BLaER1 treated with 17β-estradiol and CSF1 and Interleukin-3, amounts not matched to agents 10 nM and 100 nM (cell line): ENCODE measurements at regions not wholly inside any gene's neighbourhood (a gene's known extent, or its start where the extent isn't known, plus 50 kb on each side); places are given as distances from the start of the nearest gene placed in this dataset.

Experiments used
- H3K27ac ChIP-seq, 11 experiments: shearing (Covaris generic); formaldehyde crosslinking; 2 replicates each; pipeline ENCODE4 v1.8.1; 2022
- H3K27me3 ChIP-seq, 11 experiments: shearing (Covaris generic); formaldehyde crosslinking; 2 replicates each; pipeline ENCODE4 v1.8.1; 2022
- H3K36me3 ChIP-seq, 11 experiments: shearing (Covaris generic); formaldehyde crosslinking; 2 replicates each; pipeline ENCODE4 v1.8.1; 2022
- H3K4me1 ChIP-seq, 10 experiments: shearing (Covaris generic); formaldehyde crosslinking; 2 replicates each; pipeline ENCODE4 v1.8.1; 2022
- H3K4me2 ChIP-seq, 11 experiments: shearing (Covaris generic); formaldehyde crosslinking; 2 replicates each; pipeline ENCODE4 v1.8.1; 2022
- H3K4me3 ChIP-seq, 10 experiments: shearing (Covaris generic); formaldehyde crosslinking; 2 replicates each; pipeline ENCODE4 v1.8.1; 2022
- H3K9ac ChIP-seq, 11 experiments: shearing (Covaris generic); formaldehyde crosslinking; 2 replicates each; pipeline ENCODE4 v1.8.1; 2022
- H3K9me3 ChIP-seq, 11 experiments: shearing (Covaris generic); formaldehyde crosslinking; replicated peaks in 1 of 11; 2 replicates each; pipeline ENCODE4 v1.8.1; 2022
- H4K20me1 ChIP-seq, 11 experiments: shearing (Covaris generic); formaldehyde crosslinking; 2 replicates each; pipeline ENCODE4 v1.8.1; 2022
- Cebpa-rat ChIP-seq, 11 experiments: shearing (Covaris generic); IDR thresholded peaks; 2 replicates each; pipeline ENCODE4 v1.8.1; 2022

- H3K9ac ChIP-seq: no peak overlapping the region
- peaks cover 0 to 6% (median 0%) of the 10 kb centered on the region in 11 experiments; a peak in 1 of 22 replicates for H3K9me3 ChIP-seq
- H3K4me2 ChIP-seq: no peak overlapping the region
- H3K4me3 ChIP-seq: no peak overlapping the region
- no peaks in the 10 kb centered on the region for H3K27me3 ChIP-seq
- no peaks in the 10 kb centered on the region for H4K20me1 ChIP-seq
- no peak overlapping the region for H3K27ac ChIP-seq
- no peaks in the 10 kb centered on the region for H3K4me1 ChIP-seq
- H3K36me3 ChIP-seq: no peaks in the 10 kb centered on the region
- TF ChIP-seq Cebpa-rat (IDR thresholded peaks at IDR 0.05): no peak
These were observed 104.4 kb upstream of the ESX1 start for GRCh38 chrX:104359124-104359523.

- Histone ChIP-seq H3K27ac (peak overlapping the region in 5 of 11 experiments; percentile 6 to 70 (median 48); a peak in 9 of 22 replicates), H3K4me3 (no peak overlapping the region), H3K4me2 (peak overlapping the region in 6 of 11 experiments; percentile 20 to 72 (median 50); a peak in 10 of 22 replicates), H3K9me3 (no peaks in the 10 kb centered on the region), H3K36me3 (no peaks in the 10 kb centered on the region), H3K27me3 (no peaks in the 10 kb centered on the region), H3K4me1 (peaks cover 0 to 23% (median 5%) of the 10 kb centered on the region in 10 experiments; a peak in 9 of 20 replicates), H3K9ac (peak overlapping the region in 1 of 11 experiments; percentile 23; a peak in 1 of 22 replicates), H4K20me1 (no peaks in the 10 kb centered on the region)
- 0 out of 22 replicates have a peak, but pooled peaks of 1 of the 11 experiments have one; percentile 31 for TF ChIP-seq Cebpa-rat (IDR thresholded peaks at IDR 0.05)
These were observed 96.5 kb upstream of the ESX1 start for GRCh38 chrX:104351173-104351769.

GRCh38 chrX:104347860-104348259 lies 93.1 kb upstream of the ESX1 start:
- no peaks in the 10 kb centered on the region for H3K27me3 ChIP-seq
- no peak for TF ChIP-seq Cebpa-rat (IDR thresholded peaks at IDR 0.05)
- no peak overlapping the region for H3K9ac ChIP-seq
- H4K20me1 ChIP-seq: no peaks in the 10 kb centered on the region
- no peaks in the 10 kb centered on the region for H3K36me3 ChIP-seq
- no peaks in the 10 kb centered on the region for H3K9me3 ChIP-seq
- H3K27ac ChIP-seq: no peak overlapping the region
- H3K4me1 ChIP-seq: peaks cover 0 to 23% (median 5%) of the 10 kb centered on the region in 10 experiments; a peak in 9 of 20 replicates
- no peak overlapping the region for H3K4me3 ChIP-seq
- no peak overlapping the region for H3K4me2 ChIP-seq

- Histone ChIP-seq H3K27ac (peak overlapping the region in 2 of 11 experiments; percentile 40 to 56; a peak in 3 of 22 replicates), H3K27me3 (no peaks in the 10 kb centered on the region), H4K20me1 (no peaks in the 10 kb centered on the region), H3K9ac (no peak overlapping the region), H3K4me1 (no peaks in the 10 kb centered on the region), H3K36me3 (no peaks in the 10 kb centered on the region), H3K9me3 (no peaks in the 10 kb centered on the region), H3K4me3 (no peak overlapping the region), H3K4me2 (no peak overlapping the region)
- no peak for TF ChIP-seq Cebpa-rat (IDR thresholded peaks at IDR 0.05)
These were observed 88.8 kb upstream of the ESX1 start for GRCh38 chrX:104343428-104344129.

- TF ChIP-seq Cebpa-rat (IDR thresholded peaks at IDR 0.05): no peak
- Histone ChIP-seq H4K20me1 (no peaks in the 10 kb centered on the region), H3K9me3 (no peaks in the 10 kb centered on the region), H3K27ac (no peak overlapping the region), H3K4me3 (no peak overlapping the region), H3K36me3 (no peaks in the 10 kb centered on the region), H3K9ac (no peak overlapping the region), H3K27me3 (no peaks in the 10 kb centered on the region), H3K4me2 (no peak overlapping the region), H3K4me1 (no peaks in the 10 kb centered on the region)
These were observed 87.3 kb upstream of the ESX1 start for GRCh38 chrX:104342065-104342464.

- Histone ChIP-seq H3K9me3 (no peaks in the 10 kb centered on the region), H3K4me3 (no peak overlapping the region), H3K4me1 (no peaks in the 10 kb centered on the region), H3K27me3 (no peaks in the 10 kb centered on the region), H3K9ac (no peak overlapping the region), H3K4me2 (no peak overlapping the region), H3K27ac (no peak overlapping the region), H4K20me1 (no peaks in the 10 kb centered on the region), H3K36me3 (no peaks in the 10 kb centered on the region)
- TF ChIP-seq Cebpa-rat (IDR thresholded peaks at IDR 0.05): no peak
These were observed 81.0 kb upstream of the ESX1 start for GRCh38 chrX:104335756-104336155.

- Histone ChIP-seq H3K9me3 (no peaks in the 10 kb centered on the region), H3K27me3 (no peaks in the 10 kb centered on the region), H4K20me1 (no peaks in the 10 kb centered on the region), H3K36me3 (no peaks in the 10 kb centered on the region), H3K27ac (no peak overlapping the region), H3K4me3 (no peak overlapping the region), H3K9ac (no peak overlapping the region), H3K4me1 (no peaks in the 10 kb centered on the region), H3K4me2 (no peak overlapping the region)
- no peak for TF ChIP-seq Cebpa-rat (IDR thresholded peaks at IDR 0.05)
These were observed 80.2 kb upstream of the ESX1 start for GRCh38 chrX:104334971-104335370.

- no peaks in the 10 kb centered on the region for H3K9me3 ChIP-seq
- no peaks in the 10 kb centered on the region for H3K27me3 ChIP-seq
- H4K20me1 ChIP-seq: no peaks in the 10 kb centered on the region
- no peak overlapping the region for H3K27ac ChIP-seq
- no peak overlapping the region for H3K9ac ChIP-seq
- H3K4me1 ChIP-seq: no peaks in the 10 kb centered on the region
- H3K4me2 ChIP-seq: no peak overlapping the region
- H3K4me3 ChIP-seq: no peak overlapping the region
- H3K36me3 ChIP-seq: no peaks in the 10 kb centered on the region
- no peak for TF ChIP-seq Cebpa-rat (IDR thresholded peaks at IDR 0.05)
These were observed 76.2 kb upstream of the ESX1 start for GRCh38 chrX:104330966-104331365.

GRCh38 chrX:104329731-104330130 lies 75.0 kb upstream of the ESX1 start:
- H3K36me3 ChIP-seq: no peaks in the 10 kb centered on the region
- no peaks in the 10 kb centered on the region for H4K20me1 ChIP-seq
- H3K4me2 ChIP-seq: no peak overlapping the region
- no peaks in the 10 kb centered on the region for H3K27me3 ChIP-seq
- H3K27ac ChIP-seq: no peak overlapping the region
- TF ChIP-seq Cebpa-rat (IDR thresholded peaks at IDR 0.05): no peak
- H3K9ac ChIP-seq: no peak overlapping the region
- peaks cover 0 to 7% (median under 1%) of the 10 kb centered on the region in 10 experiments; a peak in 8 of 20 replicates for H3K4me1 ChIP-seq
- no peaks in the 10 kb centered on the region for H3K9me3 ChIP-seq
- no peak overlapping the region for H3K4me3 ChIP-seq

GRCh38 chrX:104325213-104325585 lies 70.5 kb upstream of the ESX1 start:
- H3K27ac ChIP-seq: no peak overlapping the region
- no peak overlapping the region for H3K9ac ChIP-seq
- peak overlapping the region in 3 of 11 experiments; percentile 31 to 66 (median 43); a peak in 4 of 22 replicates for H3K4me2 ChIP-seq
- H3K4me1 ChIP-seq: peaks cover 0 to 14% (median 3%) of the 10 kb centered on the region in 10 experiments; a peak in 8 of 20 replicates
- H3K27me3 ChIP-seq: no peaks in the 10 kb centered on the region
- no peak for TF ChIP-seq Cebpa-rat (IDR thresholded peaks at IDR 0.05)
- no peaks in the 10 kb centered on the region for H3K9me3 ChIP-seq
- H4K20me1 ChIP-seq: no peaks in the 10 kb centered on the region
- no peak overlapping the region for H3K4me3 ChIP-seq
- no peaks in the 10 kb centered on the region for H3K36me3 ChIP-seq
